Kidney capillary endothelial cell (primary cell): ENCODE measurements at regions not wholly inside any gene's neighbourhood (a gene's known extent, or its start where the extent isn't known, plus 50 kb on each side); places are given as distances from the start of the nearest gene placed in this dataset.
A peak's percentile ranks its signal among the peaks of the same experiment; 100 is the strongest.

Experiments used
- DNase-seq: peaks from one replicate; pipeline ENCODE4 v3.0.0-alpha.2; 2018; ENCODE audit warnings: low spot score

GRCh38 chr6:166106076-166106686 is 61.5 kb downstream of the TBXT start:
- DNase-seq: peak; percentile 49

- DNase-seq: no peak
Measured at GRCh38 chr6:166105341-166106075, 62.1 kb downstream of the TBXT start.

- DNase-seq: no peak
Measured at GRCh38 chr6:166104872-166105271, 62.8 kb downstream of the TBXT start.

GRCh38 chr6:166104107-166104506 is 63.5 kb downstream of the TBXT start:
- no peak for DNase-seq

GRCh38 chr6:166101819-166102419 is 65.7 kb downstream of the TBXT start:
- no peak for DNase-seq

- DNase-seq: peak; percentile 50
Measured at GRCh38 chr6:166097914-166098522, 69.6 kb downstream of the TBXT start.

- DNase-seq: no peak
Measured at GRCh38 chr6:166087852-166088251, 79.8 kb downstream of the TBXT start.

GRCh38 chr6:166087246-166087645 is 80.4 kb downstream of the TBXT start:
- no peak for DNase-seq

GRCh38 chr6:166085500-166085899 is 82.2 kb downstream of the TBXT start:
- no peak for DNase-seq

GRCh38 chr6:166084951-166085350 is 82.7 kb downstream of the TBXT start:
- DNase-seq: no peak

- no peak for DNase-seq
Measured at GRCh38 chr6:166079841-166080240, 87.8 kb downstream of the TBXT start.

GRCh38 chr6:166078294-166078693 is 89.4 kb downstream of the TBXT start:
- no peak for DNase-seq

- DNase-seq: no peak
Measured at GRCh38 chr6:166076625-166077024, 91.0 kb downstream of the TBXT start.

GRCh38 chr6:166075925-166076324 is 91.7 kb downstream of the TBXT start:
- no peak for DNase-seq

GRCh38 chr6:166075186-166075585 is 92.5 kb downstream of the TBXT start:
- no peak for DNase-seq

GRCh38 chr6:166073082-166073481 is 94.6 kb downstream of the TBXT start:
- DNase-seq: no peak

- no peak for DNase-seq
Measured at GRCh38 chr6:166068768-166069167, 98.9 kb downstream of the TBXT start.

GRCh38 chr6:166058064-166058739 is 109.4 kb downstream of the TBXT start:
- no peak for DNase-seq

- no peak for DNase-seq
Measured at GRCh38 chr6:166057431-166057830, 110.2 kb downstream of the TBXT start.

GRCh38 chr6:166056637-166057036 is 111.0 kb downstream of the TBXT start:
- no peak for DNase-seq

GRCh38 chr6:166055801-166056200 is 111.8 kb downstream of the TBXT start:
- DNase-seq: no peak

- no peak for DNase-seq
Measured at GRCh38 chr6:166052837-166053236, 114.8 kb downstream of the TBXT start.
